HCT116 (cell line): ENCODE measurements at regions not wholly inside any gene's neighbourhood (a gene's known extent, or its start where the extent isn't known, plus 50 kb on each side); places are given as distances from the start of the nearest gene placed in this dataset.

ENCODE experiments used
- ATAC-seq: fragments of 200-7000 bp; cut with Tn5 transposase; 2 replicates; pipeline ENCODE4 v1.9.1; 2020; ENCODE audit warnings: mild to moderate bottlenecking, moderate library complexity
- BruUV-seq: library from RNA; stranded (reverse); fragments of 400-500 nt; replicated peaks from 2 replicates; lab custom pipeline; 2021; lab: Mats Ljungman, UMichigan
- CTCF ChIA-PET: fragments of 300-600 bp; sonication (Branson Sonifier 250); formaldehyde crosslinking; loops from one replicate; lab custom pipeline; 2021; ENCODE audit warnings: antibody characterized with exemption; lab: Charles Lee
- POLR2A ChIA-PET: fragments of 300-600, 350-600 bp; sonication (Branson Sonifier 250); formaldehyde crosslinking; loops from one replicate; lab custom pipeline; 2021; ENCODE audit warnings: antibody characterized with exemption; lab: Charles Lee
- RAD21 ChIA-PET, 2 experiments: fragments of 300-600 bp; sonication (Branson Sonifier 250); formaldehyde crosslinking; loops; one replicate each; lab custom pipeline; 2023; ENCODE audit warnings: low total read pairs in 2 of 2; ENCODE audit not compliant: uncharacterized antibody in 2 of 2, unreplicated experiment in 2 of 2, low non-redundant PET in 1 of 2; lab: Charles Lee
- DNase-seq: peaks from one replicate; pipeline ENCODE4 v3.0.0-alpha.2; 2010; ENCODE audit warnings: low read depth, low spot score
- H2AFZ ChIP-seq: fragments of 200-600 bp; shearing (Covaris generic), sonication (generic); 2 replicates; pipeline ENCODE4 v1.6.1; 2017; ENCODE audit warnings: low read depth, mixed run types, mixed read lengths, antibody characterized with exemption, low read length; ENCODE audit not compliant: poor library complexity, severe bottlenecking
- H3K27ac ChIP-seq: 2 replicates; pipeline ENCODE4 v1.5.1; 2012; ENCODE audit warnings: low read depth, low read length
- H3K27me3 ChIP-seq: fragments of 200-600 bp; sonication (generic); 2 replicates; pipeline ENCODE4 v1.6.1; 2016; ENCODE audit warnings: mixed run types, low read length, mixed read lengths; ENCODE audit not compliant: insufficient read depth
- H3K36me3 ChIP-seq, 2 experiments: fragments of 200-500 bp in 1 of 2; fragments of 200-600 bp in 1 of 2; sonication (Bioruptor generic) in 1 of 2; sonication (generic) in 1 of 2; 2 replicates each; pipeline versions ENCODE4 v1.5.1 to v1.6.1; 2014 to 2016; ENCODE audit warnings: low read length in 2 of 2, inconsistent platforms in 1 of 2, mixed read lengths in 1 of 2, mixed run types in 1 of 2; ENCODE audit not compliant: insufficient read depth in 2 of 2, control insufficient read depth in 1 of 2
- H3K4me1 ChIP-seq, 2 experiments: fragments of 200-600 bp in 1 of 2; sonication (generic) in 1 of 2; 2 replicates each; pipeline versions ENCODE4 v1.5.1 to v1.6.1; 2012 to 2017; ENCODE audit warnings: low read length in 2 of 2, inconsistent platforms in 1 of 2, mild to moderate bottlenecking in 1 of 2, mixed read lengths in 1 of 2, mixed run types in 1 of 2, moderate library complexity in 1 of 2; ENCODE audit not compliant: insufficient read depth in 2 of 2, control insufficient read depth in 1 of 2
- H3K4me2 ChIP-seq: fragments of 200-600 bp; sonication (generic); 2 replicates; pipeline ENCODE4 v1.6.1; 2017; ENCODE audit warnings: mixed run types, low read length, mixed read lengths
- H3K4me3 ChIP-seq, 2 experiments: fragments of 200-600 bp in 1 of 2; sonication (generic) in 1 of 2; replicated peaks in 1 of 2; 2 replicates each; pipeline ENCODE4 v1.5.1; 2011 to 2016; ENCODE audit warnings: low read length in 2 of 2, control low read depth in 1 of 2, low read depth in 1 of 2, mild to moderate bottlenecking in 1 of 2, mixed read lengths in 1 of 2, mixed run types in 1 of 2
- H3K79me2 ChIP-seq: fragments of 200-600 bp; sonication (generic); 2 replicates; pipeline ENCODE4 v1.6.1; 2017; ENCODE audit warnings: mild to moderate bottlenecking, mixed run types, low read length, moderate library complexity, mixed read lengths; ENCODE audit not compliant: insufficient read depth
- H3K9ac ChIP-seq: fragments of 200-600 bp; sonication (generic); 2 replicates; pipeline ENCODE4 v1.6.1; 2016; ENCODE audit warnings: low read length, mixed read lengths
- H3K9me2 ChIP-seq: fragments of 200-600 bp; sonication (generic), shearing (Covaris generic); 2 replicates; pipeline ENCODE4 v1.6.1; 2017; ENCODE audit warnings: mixed run types, mild to moderate bottlenecking, moderate library complexity; ENCODE audit not compliant: insufficient read depth
- H3K9me3 ChIP-seq, 2 experiments: fragments of 200-500 bp in 1 of 2; fragments of 200-600 bp in 1 of 2; sonication (Bioruptor generic) in 1 of 2; sonication (generic) in 1 of 2; 2 replicates each; pipeline ENCODE4 v1.6.1; 2014 to 2017; ENCODE audit warnings: low read length in 2 of 2, mixed read lengths in 2 of 2, inconsistent platforms in 1 of 2, low read depth in 1 of 2, mild to moderate bottlenecking in 1 of 2, mixed run types in 1 of 2, moderate library complexity in 1 of 2; ENCODE audit not compliant: control insufficient read depth in 1 of 2, insufficient read depth in 1 of 2
- H4K20me1 ChIP-seq: fragments of 200-600 bp; sonication (generic), shearing (Covaris generic); 2 replicates; pipeline ENCODE4 v1.6.1; 2017; ENCODE audit warnings: mixed run types, mild to moderate bottlenecking, moderate library complexity; ENCODE audit not compliant: insufficient read depth
- CBX3 ChIP-seq: IDR thresholded peaks from 2 replicates; pipeline ENCODE4 v1.6.1; 2012; ENCODE audit warnings: low read depth
- EGR1 ChIP-seq: IDR thresholded peaks from 2 replicates; pipeline ENCODE4 v1.6.1; 2012; ENCODE audit warnings: low read depth
- ELF1 ChIP-seq: IDR thresholded peaks from 2 replicates; pipeline ENCODE4 v1.6.1; 2012; ENCODE audit warnings: low read depth, borderline replicate concordance
- EZH2 ChIP-seq: fragments of 200-600 bp; sonication (generic); IDR thresholded peaks from 2 replicates; pipeline ENCODE4 v1.6.1; 2017; ENCODE audit warnings: antibody characterized with exemption, mixed run types
- FOSL1 ChIP-seq: IDR thresholded peaks from 2 replicates; pipeline ENCODE4 v1.6.1; 2012; ENCODE audit warnings: low read depth
- JUND ChIP-seq: IDR thresholded peaks from 2 replicates; pipeline ENCODE4 v1.6.1; 2012
- POLR2AphosphoS5 ChIP-seq: IDR thresholded peaks from 2 replicates; pipeline ENCODE4 v1.6.1; 2011; ENCODE audit warnings: mild to moderate bottlenecking, low read depth, low read length, moderate library complexity
- RAD21 ChIP-seq: IDR thresholded peaks from 2 replicates; pipeline ENCODE4 v1.6.1; 2012; ENCODE audit warnings: low read depth, mild to moderate bottlenecking
- SIN3A ChIP-seq: IDR thresholded peaks from 2 replicates; pipeline ENCODE4 v1.6.1; 2012; ENCODE audit warnings: low read depth
- SP1 ChIP-seq: IDR thresholded peaks from 2 replicates; pipeline ENCODE4 v1.6.1; 2012; ENCODE audit warnings: low read depth
- SRF ChIP-seq: IDR thresholded peaks from 2 replicates; pipeline ENCODE4 v1.6.1; 2012; ENCODE audit warnings: low read depth
- TCF7L2 ChIP-seq: IDR thresholded peaks from 2 replicates; pipeline ENCODE4 v1.7.0; 2011; ENCODE audit warnings: borderline replicate concordance, inconsistent platforms; ENCODE audit not compliant: insufficient read depth, insufficient read length; ENCODE audit errors: extremely low read depth
- YY1 ChIP-seq: IDR thresholded peaks from 2 replicates; pipeline ENCODE4 v1.6.1; 2011; ENCODE audit warnings: low read length, low read depth, moderate library complexity, mild to moderate bottlenecking; ENCODE audit not compliant: insufficient replicate concordance; ENCODE audit errors: extremely low read depth
- ZFX ChIP-seq: fragments of 450-650 bp; IDR thresholded peaks from 2 replicates; pipeline ENCODE4 v1.6.1; 2017
- ZNF274 ChIP-seq: fragments of 200-500 bp; sonication (Bioruptor generic); IDR thresholded peaks from 2 replicates; pipeline ENCODE4 v1.6.1; 2014; ENCODE audit warnings: mild to moderate bottlenecking, low read depth, low read length, inconsistent platforms
- intact Hi-C: fragments of 100-400 bp; cut with micrococcal nuclease; formaldehyde crosslinking; loops from 2 replicates; pipeline ENCODE4 v1.10.0; 2022
- TF ChIP-seq, protein P1 (sequence below): IDR thresholded peaks from 2 replicates; pipeline ENCODE4 v1.6.1; 2011; ENCODE audit warnings: mild to moderate bottlenecking, low read length, moderate library complexity; ENCODE audit not compliant: insufficient replicate concordance; ENCODE audit errors: extremely low read depth
- TF ChIP-seq, protein P2 (sequence below): IDR thresholded peaks from 2 replicates; pipeline ENCODE4 v1.6.1; 2012
- TF ChIP-seq, protein P3 (sequence below), 3 experiments: fragments of 200-600 bp in 1 of 3; sonication (generic) in 1 of 3; IDR thresholded peaks in 2 of 3; conservative IDR thresholded peaks in 1 of 3; 2 replicates each; pipeline ENCODE4 v1.5.1; 2012 to 2017; ENCODE audit warnings: low read depth in 2 of 3, low read length in 2 of 3, antibody characterized with exemption in 1 of 3, borderline replicate concordance in 1 of 3, control low read depth in 1 of 3, mild to moderate bottlenecking in 1 of 3, mixed read lengths in 1 of 3, mixed run types in 1 of 3, moderate library complexity in 1 of 3; ENCODE audit not compliant: insufficient read depth in 1 of 3
- TF ChIP-seq, protein P4 (sequence below): IDR thresholded peaks from 2 replicates; pipeline ENCODE4 v1.6.1; 2012; ENCODE audit warnings: low read depth
- TF ChIP-seq, protein P5 (sequence below): IDR thresholded peaks from 2 replicates; pipeline ENCODE4 v1.6.1; 2012

DNA sequence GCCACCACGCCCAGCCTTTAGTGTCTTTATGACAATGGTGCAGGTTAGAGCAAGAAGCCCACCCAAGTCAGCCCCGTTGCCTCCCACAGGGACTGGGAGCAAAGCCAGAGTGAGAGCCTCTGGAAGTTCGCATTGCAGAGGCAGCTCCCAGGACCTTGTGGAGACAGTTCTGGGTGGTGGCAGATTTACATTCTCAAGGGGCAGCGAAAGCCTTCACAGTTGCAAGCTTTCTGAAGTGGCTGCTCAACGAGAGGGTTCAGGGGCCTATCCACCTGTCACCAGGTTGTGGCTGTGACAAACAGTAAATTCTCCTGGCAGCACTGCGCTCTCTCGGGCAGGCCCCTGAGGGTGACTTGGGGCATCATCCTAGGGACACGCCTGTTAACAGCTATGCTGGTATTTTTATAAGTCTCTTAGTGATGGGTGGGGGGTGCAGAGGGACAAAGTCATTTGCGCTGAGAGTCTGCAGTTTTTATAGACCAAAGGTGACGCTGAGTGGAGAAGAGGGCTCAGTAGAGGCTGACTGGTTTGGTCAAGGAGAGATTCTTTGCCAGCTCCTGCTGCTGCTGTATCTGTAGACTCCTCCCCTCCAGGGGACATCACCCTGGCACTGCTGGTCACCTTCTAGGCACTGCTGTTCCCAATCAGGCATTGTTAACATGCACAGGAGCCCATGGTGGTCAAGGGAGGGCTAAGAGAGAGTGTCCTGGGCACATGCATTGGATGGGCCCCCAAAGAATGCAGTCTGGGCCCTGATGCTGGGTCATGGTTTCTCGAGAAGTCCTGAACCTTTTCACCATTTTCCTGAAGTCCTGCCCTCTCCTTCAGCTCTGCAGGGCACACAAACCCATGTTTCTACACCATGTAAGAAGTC, 57.5 kb upstream of the KLF13 start:
- ChIA-PET CTCF (no interaction called here), RAD21 (no interaction called here), POLR2A (no interaction called here)
- Histone ChIP-seq H3K27ac (no peak overlapping the region), H3K4me3 (no peak overlapping the region), H3K4me2 (no peak overlapping the region), H3K9me2 (no peaks in the 10 kb centered on the region), H3K4me1 (peaks cover 0 to 2% of the 10 kb centered on the region in 2 experiments; a peak in 1 of 4 replicates), H2AFZ (no peak overlapping the region), H3K36me3 (no peaks in the 10 kb centered on the region), H3K9ac (no peak overlapping the region), H3K79me2 (no peaks in the 10 kb centered on the region), H3K9me3 (no peaks in the 10 kb centered on the region)
- ATAC-seq (no peak), DNase-seq (no peak)
- no TSS peak for BruUV-seq
- intact Hi-C loops, result no loop called here
- TF ChIP-seq, protein P1, sequence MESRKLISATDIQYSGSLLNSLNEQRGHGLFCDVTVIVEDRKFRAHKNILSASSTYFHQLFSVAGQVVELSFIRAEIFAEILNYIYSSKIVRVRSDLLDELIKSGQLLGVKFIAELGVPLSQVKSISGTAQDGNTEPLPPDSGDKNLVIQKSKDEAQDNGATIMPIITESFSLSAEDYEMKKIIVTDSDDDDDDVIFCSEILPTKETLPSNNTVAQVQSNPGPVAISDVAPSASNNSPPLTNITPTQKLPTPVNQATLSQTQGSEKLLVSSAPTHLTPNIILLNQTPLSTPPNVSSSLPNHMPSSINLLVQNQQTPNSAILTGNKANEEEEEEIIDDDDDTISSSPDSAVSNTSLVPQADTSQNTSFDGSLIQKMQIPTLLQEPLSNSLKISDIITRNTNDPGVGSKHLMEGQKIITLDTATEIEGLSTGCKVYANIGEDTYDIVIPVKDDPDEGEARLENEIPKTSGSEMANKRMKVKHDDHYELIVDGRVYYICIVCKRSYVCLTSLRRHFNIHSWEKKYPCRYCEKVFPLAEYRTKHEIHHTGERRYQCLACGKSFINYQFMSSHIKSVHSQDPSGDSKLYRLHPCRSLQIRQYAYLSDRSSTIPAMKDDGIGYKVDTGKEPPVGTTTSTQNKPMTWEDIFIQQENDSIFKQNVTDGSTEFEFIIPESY, result no peak
- TF ChIP-seq JUND (no peak), TCF7L2 (no peak), ZFX (no peak), RAD21 (no peak), FOSL1 (no peak), ELF1 (no peak), SIN3A (no peak), POLR2AphosphoS5 (no peak), SP1 (no peak), CBX3 (no peak), ZNF274 (no peak), EZH2 (no peak), YY1 (no peak), SRF (no peak), EGR1 (no peak)
- TF ChIP-seq, protein P2, sequence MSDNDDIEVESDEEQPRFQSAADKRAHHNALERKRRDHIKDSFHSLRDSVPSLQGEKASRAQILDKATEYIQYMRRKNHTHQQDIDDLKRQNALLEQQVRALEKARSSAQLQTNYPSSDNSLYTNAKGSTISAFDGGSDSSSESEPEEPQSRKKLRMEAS, result no peak
- TF ChIP-seq, protein P3, sequence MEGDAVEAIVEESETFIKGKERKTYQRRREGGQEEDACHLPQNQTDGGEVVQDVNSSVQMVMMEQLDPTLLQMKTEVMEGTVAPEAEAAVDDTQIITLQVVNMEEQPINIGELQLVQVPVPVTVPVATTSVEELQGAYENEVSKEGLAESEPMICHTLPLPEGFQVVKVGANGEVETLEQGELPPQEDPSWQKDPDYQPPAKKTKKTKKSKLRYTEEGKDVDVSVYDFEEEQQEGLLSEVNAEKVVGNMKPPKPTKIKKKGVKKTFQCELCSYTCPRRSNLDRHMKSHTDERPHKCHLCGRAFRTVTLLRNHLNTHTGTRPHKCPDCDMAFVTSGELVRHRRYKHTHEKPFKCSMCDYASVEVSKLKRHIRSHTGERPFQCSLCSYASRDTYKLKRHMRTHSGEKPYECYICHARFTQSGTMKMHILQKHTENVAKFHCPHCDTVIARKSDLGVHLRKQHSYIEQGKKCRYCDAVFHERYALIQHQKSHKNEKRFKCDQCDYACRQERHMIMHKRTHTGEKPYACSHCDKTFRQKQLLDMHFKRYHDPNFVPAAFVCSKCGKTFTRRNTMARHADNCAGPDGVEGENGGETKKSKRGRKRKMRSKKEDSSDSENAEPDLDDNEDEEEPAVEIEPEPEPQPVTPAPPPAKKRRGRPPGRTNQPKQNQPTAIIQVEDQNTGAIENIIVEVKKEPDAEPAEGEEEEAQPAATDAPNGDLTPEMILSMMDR (IDR thresholded peaks at IDR 0.05 in 2 of 3, conservative IDR thresholded peaks at IDR 0.05 in 1 of 3; ENCODE audit: borderline replicate concordance in 1 of 3, insufficient read depth in 1 of 3, low read depth in 2 of 3, low read length in 2 of 3), result no peak
- TF ChIP-seq, protein P4, sequence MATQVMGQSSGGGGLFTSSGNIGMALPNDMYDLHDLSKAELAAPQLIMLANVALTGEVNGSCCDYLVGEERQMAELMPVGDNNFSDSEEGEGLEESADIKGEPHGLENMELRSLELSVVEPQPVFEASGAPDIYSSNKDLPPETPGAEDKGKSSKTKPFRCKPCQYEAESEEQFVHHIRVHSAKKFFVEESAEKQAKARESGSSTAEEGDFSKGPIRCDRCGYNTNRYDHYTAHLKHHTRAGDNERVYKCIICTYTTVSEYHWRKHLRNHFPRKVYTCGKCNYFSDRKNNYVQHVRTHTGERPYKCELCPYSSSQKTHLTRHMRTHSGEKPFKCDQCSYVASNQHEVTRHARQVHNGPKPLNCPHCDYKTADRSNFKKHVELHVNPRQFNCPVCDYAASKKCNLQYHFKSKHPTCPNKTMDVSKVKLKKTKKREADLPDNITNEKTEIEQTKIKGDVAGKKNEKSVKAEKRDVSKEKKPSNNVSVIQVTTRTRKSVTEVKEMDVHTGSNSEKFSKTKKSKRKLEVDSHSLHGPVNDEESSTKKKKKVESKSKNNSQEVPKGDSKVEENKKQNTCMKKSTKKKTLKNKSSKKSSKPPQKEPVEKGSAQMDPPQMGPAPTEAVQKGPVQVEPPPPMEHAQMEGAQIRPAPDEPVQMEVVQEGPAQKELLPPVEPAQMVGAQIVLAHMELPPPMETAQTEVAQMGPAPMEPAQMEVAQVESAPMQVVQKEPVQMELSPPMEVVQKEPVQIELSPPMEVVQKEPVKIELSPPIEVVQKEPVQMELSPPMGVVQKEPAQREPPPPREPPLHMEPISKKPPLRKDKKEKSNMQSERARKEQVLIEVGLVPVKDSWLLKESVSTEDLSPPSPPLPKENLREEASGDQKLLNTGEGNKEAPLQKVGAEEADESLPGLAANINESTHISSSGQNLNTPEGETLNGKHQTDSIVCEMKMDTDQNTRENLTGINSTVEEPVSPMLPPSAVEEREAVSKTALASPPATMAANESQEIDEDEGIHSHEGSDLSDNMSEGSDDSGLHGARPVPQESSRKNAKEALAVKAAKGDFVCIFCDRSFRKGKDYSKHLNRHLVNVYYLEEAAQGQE, result no peak
- TF ChIP-seq, protein P5, sequence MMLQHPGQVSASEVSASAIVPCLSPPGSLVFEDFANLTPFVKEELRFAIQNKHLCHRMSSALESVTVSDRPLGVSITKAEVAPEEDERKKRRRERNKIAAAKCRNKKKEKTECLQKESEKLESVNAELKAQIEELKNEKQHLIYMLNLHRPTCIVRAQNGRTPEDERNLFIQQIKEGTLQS, result no peak
- TF ChIP-seq, all 23 proteins: peak for 0
- Histone ChIP-seq H3K27me3 (no peaks in the 10 kb centered on the region), H4K20me1 (no peaks in the 10 kb centered on the region)
